Spinal cord (tissue), 9 donors: ENCODE measurements at regions not wholly inside any gene's neighbourhood (a gene's known extent, or its start where the extent isn't known, plus 50 kb on each side); places are given as distances from the start of the nearest gene placed in this dataset.

ENCODE experiments used
- DNase-seq, 6 donors: peaks; one replicate each; pipeline versions ENCODE4 v3.0.0 to v3.0.0-alpha.2; 2013 to 2015; ENCODE audit warnings: low spot score in 6 of 6, low read depth in 4 of 6
- H3K27ac ChIP-seq: one replicate; pipeline ENCODE4 v1.5.1; 2013; ENCODE audit warnings: low read depth, low read length, control low read depth
- H3K27me3 ChIP-seq: one replicate; pipeline ENCODE4 v1.6.1; 2013; ENCODE audit warnings: low read length; ENCODE audit not compliant: control insufficient read depth, insufficient read depth
- H3K36me3 ChIP-seq: one replicate; pipeline ENCODE4 v1.6.1; 2013; ENCODE audit warnings: low read length; ENCODE audit not compliant: control insufficient read depth, insufficient read depth
- H3K4me1 ChIP-seq: one replicate; pipeline ENCODE4 v1.6.1; 2013; ENCODE audit warnings: low read length; ENCODE audit not compliant: control insufficient read depth, insufficient read depth
- H3K4me3 ChIP-seq: one replicate; pipeline ENCODE4 v1.5.1; 2013; ENCODE audit warnings: low read depth, low read length, control low read depth
- H3K9me3 ChIP-seq: one replicate; pipeline ENCODE4 v1.6.1; 2013; ENCODE audit warnings: low read length; ENCODE audit not compliant: control insufficient read depth, insufficient read depth
- WGBS: methylation state at CpG from one replicate; pipeline ENCODE4 v1.1.5; 2013; ENCODE audit warnings: missing lambda C conversion rate; ENCODE audit not compliant: insufficient coverage; 5-methylcytosine and 5-hydroxymethylcytosine counted together
- donor health status: healthy.

DNA sequence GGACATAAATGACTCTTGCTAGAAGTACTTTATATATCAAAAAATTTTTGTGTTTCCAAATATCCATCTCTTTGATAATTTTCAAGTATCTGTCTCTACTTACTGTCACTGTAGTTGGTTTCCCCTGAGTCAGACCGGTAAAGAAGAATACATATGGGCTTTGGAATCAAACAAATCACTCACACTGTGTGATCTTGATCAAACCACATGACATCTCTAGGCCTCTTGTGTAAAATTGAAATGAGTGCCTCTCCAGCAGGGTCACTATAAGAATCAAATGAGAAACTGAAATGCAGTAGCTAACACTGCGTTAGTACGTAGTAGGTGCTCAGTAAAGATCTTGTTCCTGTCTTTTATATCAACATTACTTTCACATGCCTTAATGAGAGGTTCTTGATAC lies 314.6 kb upstream of the STT3B start:
- H3K9me3 ChIP-seq: no peaks in the 10 kb centered on the region
- DNase-seq: no peak
- no peaks in the 10 kb centered on the region for H3K4me1 ChIP-seq
- no peaks in the 10 kb centered on the region for H3K36me3 ChIP-seq
- H3K27me3 ChIP-seq: no peaks in the 10 kb centered on the region
- 90% methylated on average over 2 of the region's 3 CpGs for WGBS
- H3K27ac ChIP-seq: no peak overlapping the region
- no peak overlapping the region for H3K4me3 ChIP-seq

DNA sequence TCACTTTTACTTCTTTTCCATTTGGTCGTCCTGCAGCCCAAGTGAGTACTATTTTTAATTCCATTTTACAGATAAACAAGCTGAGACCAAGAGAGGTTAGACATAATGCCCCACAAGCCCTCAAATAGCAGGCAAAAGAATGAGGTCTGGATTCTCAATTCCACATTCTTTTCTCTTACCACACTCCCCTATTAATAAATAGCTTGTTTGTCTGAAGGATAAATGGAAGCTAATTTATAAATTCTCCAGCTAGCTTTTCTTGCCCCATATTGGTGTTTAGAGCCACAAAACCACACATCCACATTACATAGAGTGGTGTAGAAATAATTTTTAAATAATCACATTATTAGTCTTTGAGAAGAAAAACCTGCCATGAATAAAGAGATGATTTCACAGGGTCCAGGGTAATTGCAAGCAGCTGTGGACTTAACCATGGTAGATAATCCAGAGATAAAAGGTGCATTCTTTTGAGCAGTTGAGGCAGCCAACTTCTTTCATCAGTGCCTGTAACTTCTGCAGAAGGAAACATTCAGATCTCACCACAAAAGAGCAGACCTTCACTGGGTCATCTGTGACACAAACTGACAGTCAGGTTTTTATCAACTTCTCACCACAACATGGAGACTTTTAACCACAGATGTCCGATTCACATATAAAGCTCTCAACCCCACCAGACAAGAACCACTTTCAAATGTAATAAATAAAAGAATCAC lies 313.4 kb upstream of the STT3B start:
- no peaks in the 10 kb centered on the region for H3K4me1 ChIP-seq
- H3K4me3 ChIP-seq: no peak overlapping the region
- H3K9me3 ChIP-seq: no peaks in the 10 kb centered on the region
- no peaks in the 10 kb centered on the region for H3K27me3 ChIP-seq
- no peak overlapping the region for H3K27ac ChIP-seq
- DNase-seq: peak in 1 of 6 donors; percentile 18
- H3K36me3 ChIP-seq: no peaks in the 10 kb centered on the region
- WGBS: 57% methylated on average over 1 of the region's 2 CpGs

GRCh38 chr3:31220431-31220830 lies 312.3 kb upstream of the STT3B start:
- WGBS: 100% methylated on average over 2 of the region's 4 CpGs
- H3K27me3 ChIP-seq: no peaks in the 10 kb centered on the region

DNA sequence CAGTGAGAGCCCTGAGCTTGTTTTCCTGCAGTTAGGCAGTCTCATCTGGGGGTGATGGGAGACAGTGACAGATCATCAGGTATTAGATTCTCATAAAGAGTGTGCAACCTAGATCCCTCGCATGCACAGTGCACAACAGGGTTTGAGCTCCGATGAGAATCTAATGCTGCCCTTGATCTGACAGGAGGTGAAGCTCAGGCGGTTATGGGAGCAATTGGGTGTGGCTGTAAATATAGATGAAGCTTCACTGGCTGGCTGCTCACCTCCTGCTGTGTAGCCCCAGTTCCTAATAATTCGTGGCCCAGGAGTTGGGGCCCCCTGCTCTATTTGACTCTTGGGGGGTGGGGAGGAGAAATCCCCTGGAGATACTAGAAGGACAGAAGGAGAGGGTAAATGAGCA lies 309.4 kb upstream of the STT3B start:
- Histone ChIP-seq H3K27me3 (no peaks in the 10 kb centered on the region), H3K9me3 (no peaks in the 10 kb centered on the region), H3K4me1 (no peaks in the 10 kb centered on the region), H3K4me3 (no peak overlapping the region), H3K27ac (no peak overlapping the region), H3K36me3 (no peaks in the 10 kb centered on the region)
- WGBS: 81% methylated on average over 4 of the region's 4 CpGs
- no peak for DNase-seq

More at GRCh38 chr3:31220431-31220830, 312.3 kb upstream of the STT3B start:
- Histone ChIP-seq H3K36me3 (no peaks in the 10 kb centered on the region), H3K4me3 (no peak overlapping the region), H3K27ac (no peak overlapping the region), H3K9me3 (no peaks in the 10 kb centered on the region), H3K4me1 (no peaks in the 10 kb centered on the region)
- DNase-seq: no peak

DNA sequence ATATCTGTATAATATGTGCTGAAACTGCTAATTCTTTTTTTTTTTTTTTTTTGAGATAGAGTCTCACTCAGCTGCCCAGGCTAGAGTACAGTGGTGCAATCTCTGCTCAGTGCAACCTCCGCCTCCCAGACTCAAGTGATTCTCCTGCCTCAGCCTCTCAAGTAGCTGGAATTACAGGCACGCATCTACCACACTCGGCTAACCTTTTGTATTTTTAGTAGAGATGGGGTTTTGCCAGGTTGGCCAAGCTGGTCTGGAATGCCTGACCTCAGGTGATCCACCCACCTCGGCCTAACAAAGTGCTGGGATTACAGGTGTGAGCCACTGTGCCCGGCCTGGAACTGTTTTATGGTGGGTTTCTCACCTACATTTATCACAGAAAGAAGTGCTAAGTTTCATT lies 307.8 kb upstream of the STT3B start:
- Histone ChIP-seq H3K27ac (no peak overlapping the region), H3K4me3 (no peak overlapping the region), H3K9me3 (no peaks in the 10 kb centered on the region), H3K27me3 (no peaks in the 10 kb centered on the region), H3K36me3 (no peaks in the 10 kb centered on the region), H3K4me1 (no peaks in the 10 kb centered on the region)
- no peak for DNase-seq
- 100% methylated on average over 1 of the region's 5 CpGs for WGBS

DNA sequence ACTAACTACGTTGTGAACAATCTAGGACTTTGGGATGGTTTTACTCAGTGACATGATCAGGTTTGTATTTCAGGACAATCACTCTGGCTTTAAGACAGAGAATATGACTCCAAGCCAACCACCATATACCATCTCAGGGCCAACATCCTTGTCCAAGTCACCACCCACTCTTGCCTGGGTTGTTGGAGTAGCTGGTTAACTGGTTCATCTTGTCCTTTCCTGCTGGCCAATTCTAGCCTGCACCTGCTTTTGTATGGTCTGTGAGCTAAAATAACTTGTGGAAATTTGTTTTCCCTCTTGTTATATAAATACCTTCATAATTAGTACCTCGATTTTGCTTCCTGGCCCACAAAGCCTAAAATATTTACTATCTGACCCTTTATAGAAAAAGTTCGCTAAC lies 306.8 kb upstream of the STT3B start:
- DNase-seq: no peak
- Histone ChIP-seq H3K27ac (no peak overlapping the region), H3K9me3 (no peaks in the 10 kb centered on the region), H3K27me3 (no peaks in the 10 kb centered on the region), H3K4me3 (no peak overlapping the region), H3K36me3 (no peaks in the 10 kb centered on the region), H3K4me1 (no peaks in the 10 kb centered on the region)
- WGBS: no CpG with 5 or more reads among the region's 3 CpGs

DNA sequence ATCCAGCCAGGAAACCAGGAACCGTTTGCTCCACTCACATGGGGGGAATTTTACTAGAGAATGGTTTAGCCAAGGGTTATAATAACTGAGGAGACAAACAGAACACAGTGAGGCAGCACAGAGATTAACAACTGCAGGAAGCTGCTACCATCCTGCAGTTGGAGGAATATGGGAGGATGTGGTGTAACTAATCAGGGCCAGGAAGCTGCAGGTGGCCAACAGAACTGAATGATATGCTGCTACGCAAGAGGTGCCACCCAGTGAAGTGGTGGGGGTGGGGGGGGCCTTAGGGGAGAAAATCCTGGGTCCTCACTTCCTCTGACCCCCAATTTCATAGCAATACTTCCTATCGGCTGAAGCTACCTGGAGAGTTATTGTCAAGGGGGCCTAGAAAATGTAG lies 306.4 kb upstream of the STT3B start:
- no peaks in the 10 kb centered on the region for H3K36me3 ChIP-seq
- no peaks in the 10 kb centered on the region for H3K4me1 ChIP-seq
- H3K4me3 ChIP-seq: no peak overlapping the region
- no peaks in the 10 kb centered on the region for H3K27me3 ChIP-seq
- H3K27ac ChIP-seq: no peak overlapping the region
- no peaks in the 10 kb centered on the region for H3K9me3 ChIP-seq
- DNase-seq: no peak
- WGBS: 100% methylated on average over 1 of the region's 3 CpGs

DNA sequence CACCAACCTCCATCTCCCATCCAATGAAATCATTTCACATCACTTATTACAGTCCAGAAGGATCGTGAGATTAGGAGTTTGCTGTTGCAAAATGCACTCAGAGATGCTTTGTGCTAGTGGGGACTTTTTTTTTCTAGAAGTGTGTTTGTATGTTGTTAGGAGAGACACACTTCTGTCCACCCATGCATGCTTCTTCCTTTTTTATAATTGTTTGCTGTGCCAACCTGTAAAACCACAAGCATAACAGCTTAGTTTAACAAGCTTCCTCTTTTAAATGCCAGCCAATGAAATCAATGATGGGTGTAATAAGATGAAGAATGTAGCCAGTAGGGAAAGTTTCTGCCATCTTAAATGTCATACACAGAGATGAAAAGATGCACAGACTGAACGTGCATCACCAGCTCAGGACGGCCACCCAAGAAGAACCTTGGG lies 305.6 kb upstream of the STT3B start:
- Histone ChIP-seq H3K4me1 (no peaks in the 10 kb centered on the region), H3K36me3 (no peaks in the 10 kb centered on the region), H3K4me3 (no peak overlapping the region), H3K9me3 (no peaks in the 10 kb centered on the region), H3K27ac (no peak overlapping the region), H3K27me3 (no peaks in the 10 kb centered on the region)
- DNase-seq: no peak
- WGBS: no CpG with 5 or more reads among the region's 3 CpGs

- DNase-seq: no peak
- H3K27me3 ChIP-seq: no peaks in the 10 kb centered on the region
- 100% methylated on average over 1 of the region's 3 CpGs for WGBS
- H3K27ac ChIP-seq: no peak overlapping the region
- no peak overlapping the region for H3K4me3 ChIP-seq
- H3K4me1 ChIP-seq: no peaks in the 10 kb centered on the region
- no peaks in the 10 kb centered on the region for H3K9me3 ChIP-seq
- no peaks in the 10 kb centered on the region for H3K36me3 ChIP-seq
These were observed 302.1 kb upstream of the STT3B start for GRCh38 chr3:31230425-31231223.
